Activated CD4-positive, alpha-beta T cell treated with anti-CD3 and anti-CD28 coated beads, Interleukin-10, Interleukin-2, amounts not matched to agents 100 ng/mL and 50 ng/mL, durations not matched to agents 16 hours and 8 hours (primary cell): ENCODE measurements at regions not wholly inside any gene's neighbourhood (a gene's known extent, or its start where the extent isn't known, plus 50 kb on each side); places are given as distances from the start of the nearest gene placed in this dataset.

ENCODE experiments used
- DNase-seq: peaks from one replicate; pipeline ENCODE4 v3.0.0-alpha.2; 2020

- DNase-seq = no peak
Measured at GRCh38 chr4:162457071-162457865, 293.5 kb upstream of the FSTL5 start.

DNA sequence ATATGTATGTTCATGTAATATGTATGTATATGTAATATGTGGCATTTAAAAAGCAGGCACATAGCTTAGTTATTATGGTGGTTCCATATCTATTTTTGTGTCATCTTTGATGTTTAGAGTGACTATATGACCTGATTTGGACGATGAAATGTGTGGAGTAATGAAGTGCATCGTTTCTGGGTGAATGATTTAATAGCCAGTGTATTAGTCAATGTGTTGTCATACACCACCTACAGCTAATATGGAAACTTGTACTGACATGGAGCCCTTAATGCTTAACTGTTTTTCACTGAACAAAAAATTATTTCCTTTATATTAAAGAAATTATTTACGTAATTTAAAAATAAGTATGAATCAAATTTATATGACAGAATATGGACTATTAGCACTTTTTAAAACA, 292.3 kb upstream of the FSTL5 start:
- DNase-seq = no peak

- DNase-seq = no peak
Measured at GRCh38 chr4:162450531-162451035, 286.8 kb upstream of the FSTL5 start.

DNA sequence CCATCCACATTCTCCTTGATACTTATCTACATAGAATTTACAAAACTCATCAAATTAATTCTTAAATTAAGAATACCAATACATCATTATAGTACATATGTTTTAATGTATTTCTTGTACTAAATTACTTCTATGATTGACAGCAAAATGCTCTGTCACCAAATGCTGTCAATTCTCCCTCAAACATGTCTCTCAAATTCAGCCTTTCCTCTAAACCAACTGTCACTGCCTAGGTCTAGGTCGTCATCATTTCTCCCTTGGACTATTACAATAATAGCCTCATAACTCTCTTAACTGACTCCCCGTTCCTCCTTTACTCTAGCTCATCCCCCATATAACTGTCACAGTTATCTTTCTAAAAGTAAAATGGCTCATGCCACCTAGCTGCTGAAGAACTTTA, 279.7 kb upstream of the FSTL5 start:
- DNase-seq = no peak

- DNase-seq = no peak
Measured at GRCh38 chr4:162442128-162442527, 278.3 kb upstream of the FSTL5 start.

DNA sequence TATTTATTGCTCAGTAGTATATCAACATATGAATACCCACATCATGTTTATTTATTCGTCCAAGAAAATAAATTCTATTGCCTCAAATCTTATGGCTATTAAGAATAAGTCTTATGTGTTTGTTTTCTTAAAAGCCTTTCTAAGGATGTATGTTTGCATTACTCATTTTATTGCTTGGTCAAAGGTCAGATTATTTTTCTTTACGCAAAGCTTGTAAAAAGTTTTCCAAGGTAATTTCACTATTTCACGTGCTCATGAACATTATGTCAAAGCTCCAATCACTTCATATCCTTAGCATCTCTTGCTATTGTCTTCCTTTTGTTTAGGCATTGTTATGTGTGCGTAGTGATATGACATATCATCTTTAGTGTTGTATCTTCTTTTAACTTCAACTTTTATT, 258.5 kb upstream of the FSTL5 start:
- DNase-seq = no peak

DNA sequence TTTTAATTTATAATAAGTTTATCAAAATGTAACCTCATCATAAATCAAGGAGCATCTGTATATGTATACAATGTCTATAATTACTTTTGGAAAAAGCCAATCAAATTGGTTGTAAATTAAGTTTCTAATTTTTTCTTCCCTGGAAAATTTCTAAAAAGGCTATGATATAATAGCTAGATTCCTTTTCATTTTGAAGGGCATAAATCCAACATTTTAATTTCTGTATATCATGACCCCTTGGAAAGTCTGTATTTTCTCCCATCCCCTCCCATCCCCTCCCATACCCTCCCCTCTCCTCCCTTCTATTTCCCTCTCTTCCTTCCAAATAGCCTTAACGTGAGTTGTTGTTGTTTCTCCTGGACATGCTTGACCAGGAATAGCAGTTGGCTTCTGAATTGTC, 247.1 kb upstream of the FSTL5 start:
- no peak for DNase-seq

DNA sequence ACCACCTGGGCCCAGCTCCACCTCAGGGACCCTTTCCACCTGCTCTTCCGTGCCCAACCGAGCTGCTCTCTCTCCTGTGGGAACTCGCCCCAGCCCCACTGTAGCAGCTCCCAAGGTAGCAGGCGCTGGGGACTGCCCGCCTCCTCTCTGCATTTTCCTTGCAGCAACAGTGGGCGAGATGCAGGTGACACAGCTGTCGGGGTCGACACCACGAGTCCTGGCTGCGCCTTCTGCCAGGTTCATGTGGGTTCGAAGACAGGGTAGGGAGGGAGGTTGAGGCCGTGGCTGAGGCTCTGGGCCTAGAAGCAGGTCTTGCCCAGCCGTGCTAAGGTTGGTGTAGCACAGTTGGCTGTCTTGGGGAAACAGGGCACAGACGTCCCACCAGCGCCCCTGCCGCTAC, 245.2 kb upstream of the FSTL5 start:
- DNase-seq = no peak

DNA sequence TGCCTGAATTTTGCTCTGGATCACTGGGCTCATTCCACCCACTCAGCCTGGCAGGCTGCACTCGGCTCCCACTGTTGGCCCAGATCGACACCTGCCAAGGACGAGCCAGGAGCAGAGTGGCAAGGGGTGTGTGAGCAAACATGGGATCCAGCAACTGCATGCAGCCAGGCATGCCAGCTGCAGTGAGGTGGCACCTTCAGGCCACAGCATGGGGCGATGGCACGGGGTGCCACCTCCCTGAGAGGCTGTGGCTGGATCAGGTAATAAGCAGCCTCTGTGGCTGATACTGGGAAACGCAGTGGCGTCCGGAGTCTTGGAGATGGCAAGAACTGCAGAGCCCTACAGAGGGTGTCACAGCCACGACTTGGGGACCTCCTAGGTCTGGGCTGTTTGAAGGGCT, 244.5 kb upstream of the FSTL5 start:
- DNase-seq = no peak

GRCh38 chr4:162406637-162407365, 243.0 kb upstream of the FSTL5 start:
- no peak for DNase-seq

GRCh38 chr4:162403932-162404331, 240.1 kb upstream of the FSTL5 start:
- no peak for DNase-seq

DNA sequence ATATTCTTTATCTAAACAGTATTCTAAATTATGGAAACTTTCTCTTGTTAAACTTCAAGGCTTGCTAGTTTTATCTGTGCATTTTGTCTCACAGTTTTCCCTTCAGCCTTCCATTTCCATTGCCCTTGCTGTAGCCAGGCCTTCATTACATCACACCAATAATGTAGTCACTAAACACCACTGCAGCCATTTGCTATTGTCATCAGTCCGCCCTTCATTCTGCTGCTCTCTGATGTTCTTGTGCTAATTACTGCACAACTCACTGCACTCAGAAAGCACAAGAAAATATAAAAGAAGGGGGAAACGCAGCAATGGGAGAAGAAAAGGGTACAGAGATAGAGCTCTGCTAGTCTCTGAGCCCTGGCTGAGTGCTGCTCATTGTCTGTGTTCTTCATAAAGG, 239.6 kb upstream of the FSTL5 start:
- DNase-seq = no peak

DNA sequence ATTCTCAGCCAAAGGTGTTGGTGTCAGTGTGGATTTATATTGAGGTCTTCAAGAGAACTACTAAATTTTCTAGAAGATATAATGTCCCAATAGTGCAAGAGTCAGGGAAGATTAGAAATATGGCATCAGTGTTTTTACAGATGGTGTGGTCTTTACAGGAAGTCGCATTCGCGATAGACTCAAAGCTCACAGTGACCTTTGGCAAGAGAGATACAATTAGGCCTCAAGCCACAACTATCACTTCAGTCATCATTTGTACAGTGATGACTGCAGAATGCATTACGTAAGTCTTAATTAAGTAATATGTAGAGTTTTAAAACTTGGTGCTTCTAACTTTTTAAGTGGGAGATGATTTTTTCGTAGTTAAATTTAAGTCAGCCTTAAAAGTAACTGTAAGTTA, 237.2 kb upstream of the FSTL5 start:
- DNase-seq = no peak

DNA sequence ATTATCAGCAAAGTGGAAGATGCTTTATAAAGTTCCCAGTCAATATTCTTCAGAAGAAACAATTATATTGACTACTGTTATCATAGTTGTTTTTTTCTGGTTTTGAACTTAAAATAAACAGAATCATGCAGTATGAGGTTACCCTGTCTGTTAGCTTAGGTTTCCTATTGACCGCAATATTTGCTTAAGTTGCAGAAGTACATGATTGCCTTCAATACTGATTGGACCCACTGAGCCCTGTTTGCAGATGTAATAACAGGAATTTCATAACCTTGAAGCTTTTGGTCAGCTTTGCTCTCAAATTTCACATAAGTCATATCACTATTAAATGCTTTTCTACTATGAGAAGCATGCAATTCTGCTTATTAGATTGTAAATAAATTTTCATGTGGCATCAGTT, 229.1 kb upstream of the FSTL5 start:
- DNase-seq = no peak

GRCh38 chr4:162366146-162366545, 202.3 kb upstream of the FSTL5 start:
- no peak for DNase-seq

- no peak for DNase-seq
Measured at GRCh38 chr4:162364651-162365050, 200.9 kb upstream of the FSTL5 start.

DNA sequence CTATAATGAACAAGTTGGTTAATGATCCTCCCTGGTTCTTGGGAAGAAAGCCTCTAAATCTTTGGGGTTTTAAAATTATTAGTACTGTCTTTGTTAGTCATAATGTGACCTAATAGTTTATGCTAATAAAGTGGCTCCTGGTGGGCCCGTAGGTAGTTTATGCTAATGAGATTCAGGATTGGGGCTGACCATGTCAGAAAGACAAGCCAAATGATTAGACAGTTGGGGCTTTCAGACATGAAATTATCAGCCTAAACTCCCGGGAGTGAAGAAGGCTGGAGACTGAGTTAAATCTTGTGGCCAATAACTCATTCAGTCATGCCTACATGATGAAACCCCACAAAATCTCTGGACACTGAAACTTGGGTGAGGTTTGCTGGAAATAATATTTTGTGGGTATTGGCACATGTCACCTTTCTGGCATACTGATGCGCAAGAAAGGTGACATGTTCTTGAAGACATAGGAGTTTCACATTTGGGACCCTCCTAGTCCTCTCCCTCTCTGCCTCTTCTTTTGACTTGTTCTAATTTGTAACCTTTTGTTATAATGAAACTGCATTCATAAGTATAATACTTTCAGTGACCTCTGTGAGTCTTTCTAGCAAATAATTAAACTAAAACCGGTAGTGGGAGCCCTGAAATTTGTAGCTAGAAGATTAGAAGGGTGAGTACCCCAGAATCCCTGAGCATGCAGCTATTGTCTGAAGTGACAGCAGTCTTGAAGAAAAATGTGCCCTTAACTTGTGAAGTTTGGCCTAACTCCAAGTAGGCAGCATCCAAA, 196.8 kb upstream of the FSTL5 start:
- DNase-seq = no peak

- no peak for DNase-seq
Measured at GRCh38 chr4:162356181-162356580, 192.4 kb upstream of the FSTL5 start.

DNA sequence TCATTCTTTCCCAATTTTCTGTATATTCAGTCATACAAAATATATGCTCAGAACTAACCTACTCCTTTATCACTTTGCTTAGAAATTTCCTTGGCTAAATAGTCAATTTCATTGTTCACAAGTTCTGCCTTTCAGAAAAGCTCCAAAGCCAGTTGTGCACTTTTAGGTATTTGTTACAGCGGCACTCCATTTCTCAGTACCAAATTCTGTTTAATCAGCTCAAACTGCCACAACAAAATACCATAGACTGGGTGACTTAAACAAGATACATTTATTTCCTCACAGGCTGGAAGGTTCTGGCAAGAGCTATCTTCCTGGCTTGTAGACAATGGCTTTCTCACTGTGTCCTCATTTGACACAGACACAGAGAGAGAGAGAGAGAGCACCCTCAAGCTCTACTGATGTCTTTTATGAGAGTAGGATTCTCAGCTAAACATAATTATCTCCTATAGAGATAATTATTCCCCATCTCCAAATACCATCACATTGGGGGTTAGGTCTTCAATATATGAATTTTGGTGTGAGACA, 188.8 kb upstream of the FSTL5 start:
- no peak for DNase-seq

- DNase-seq = no peak
Measured at GRCh38 chr4:162350331-162350730, 186.5 kb upstream of the FSTL5 start.

GRCh38 chr4:162349395-162349794, 185.6 kb upstream of the FSTL5 start:
- no peak for DNase-seq

DNA sequence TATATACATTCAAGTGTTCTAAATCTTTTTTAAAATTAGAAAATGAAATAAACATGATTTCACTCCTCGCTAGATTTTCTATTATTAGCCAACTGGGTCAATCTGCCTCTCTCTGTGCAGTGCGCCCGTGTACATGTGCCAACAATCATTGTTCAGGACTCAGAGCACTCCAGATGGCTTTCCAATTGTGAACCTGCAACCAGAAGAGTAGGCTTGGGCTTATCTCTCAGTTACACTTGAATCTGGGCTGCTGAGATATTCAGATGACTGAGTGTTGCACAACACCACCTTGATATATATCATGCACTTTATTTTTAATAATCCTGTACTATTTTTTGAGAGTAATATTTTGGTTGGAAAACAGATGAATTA, 184.0 kb upstream of the FSTL5 start:
- DNase-seq = no peak

DNA sequence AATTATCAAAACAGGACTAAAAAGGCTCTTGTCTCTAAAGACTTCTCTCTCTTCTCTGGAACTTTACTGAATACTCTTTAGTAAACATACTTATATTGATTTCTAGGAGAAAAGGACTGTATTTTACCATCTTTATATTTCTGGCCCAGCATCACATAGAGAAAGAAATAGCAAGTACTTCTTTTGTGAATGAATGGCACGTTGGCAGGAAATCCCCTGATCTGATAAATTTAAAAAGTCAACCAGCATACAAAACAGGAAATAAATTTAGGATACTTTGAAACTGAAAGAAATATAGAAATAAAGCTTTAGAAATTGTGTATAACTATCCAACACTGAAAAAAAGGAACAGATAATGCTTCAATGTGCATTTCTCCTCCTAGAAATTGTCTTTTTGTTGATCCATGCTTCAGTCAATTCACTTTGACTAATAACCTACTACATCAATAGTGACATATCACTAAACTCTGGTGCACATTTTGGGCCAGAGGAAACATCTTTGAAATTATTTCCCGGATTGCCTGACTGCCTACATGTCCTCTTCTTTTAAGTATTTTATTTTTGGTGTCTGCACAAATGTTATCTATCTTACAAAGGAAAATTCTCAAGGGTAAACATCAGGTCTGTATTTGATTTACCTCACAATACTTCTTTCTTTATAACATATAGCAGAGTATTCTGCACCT, 183.5 kb upstream of the FSTL5 start:
- DNase-seq = no peak
